GM18951 (cell line): ENCODE measurements at regions not wholly inside any gene's neighbourhood (a gene's known extent, or its start where the extent isn't known, plus 50 kb on each side); places are given as distances from the start of the nearest gene placed in this dataset.

Source experiments
- POLR2A ChIP-seq: IDR thresholded peaks from 4 replicates; pipeline ENCODE4 v1.6.1; 2011; ENCODE audit warnings: mild to moderate bottlenecking; ENCODE audit not compliant: insufficient read length, insufficient read depth; ENCODE audit errors: extremely low read depth
- in situ Hi-C: fragments of 300-500 bp; cut with MboI; formaldehyde crosslinking; loops from one replicate; pipeline ENCODE4 v1.12.0; 2022; ENCODE audit warnings: low sequenced_read_pairs, mixed read lengths, inconsistent platforms; ENCODE audit not compliant: unreplicated experiment

DNA sequence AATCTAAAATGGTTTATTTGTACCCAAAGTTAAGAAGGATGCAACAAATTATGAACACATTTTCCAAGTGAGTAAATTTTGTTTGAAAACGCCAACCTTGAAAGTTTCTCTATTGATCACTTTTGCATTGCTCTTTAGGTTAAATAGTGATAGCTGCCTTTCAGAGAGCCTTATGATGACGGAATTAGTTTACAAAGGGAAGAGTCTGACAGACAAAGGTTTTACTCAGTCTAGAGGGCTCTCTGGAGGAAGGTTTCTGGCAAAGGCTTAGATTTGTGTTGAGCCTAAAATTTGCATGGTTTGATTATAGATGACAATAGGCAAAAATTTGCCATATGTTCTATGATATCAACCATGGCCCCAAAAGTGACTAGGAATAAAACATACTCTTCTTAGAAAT, 95.9 kb upstream of the RUNX1 start:
- no peak for TF ChIP-seq POLR2A
- in situ Hi-C loops, result no loop called here

DNA sequence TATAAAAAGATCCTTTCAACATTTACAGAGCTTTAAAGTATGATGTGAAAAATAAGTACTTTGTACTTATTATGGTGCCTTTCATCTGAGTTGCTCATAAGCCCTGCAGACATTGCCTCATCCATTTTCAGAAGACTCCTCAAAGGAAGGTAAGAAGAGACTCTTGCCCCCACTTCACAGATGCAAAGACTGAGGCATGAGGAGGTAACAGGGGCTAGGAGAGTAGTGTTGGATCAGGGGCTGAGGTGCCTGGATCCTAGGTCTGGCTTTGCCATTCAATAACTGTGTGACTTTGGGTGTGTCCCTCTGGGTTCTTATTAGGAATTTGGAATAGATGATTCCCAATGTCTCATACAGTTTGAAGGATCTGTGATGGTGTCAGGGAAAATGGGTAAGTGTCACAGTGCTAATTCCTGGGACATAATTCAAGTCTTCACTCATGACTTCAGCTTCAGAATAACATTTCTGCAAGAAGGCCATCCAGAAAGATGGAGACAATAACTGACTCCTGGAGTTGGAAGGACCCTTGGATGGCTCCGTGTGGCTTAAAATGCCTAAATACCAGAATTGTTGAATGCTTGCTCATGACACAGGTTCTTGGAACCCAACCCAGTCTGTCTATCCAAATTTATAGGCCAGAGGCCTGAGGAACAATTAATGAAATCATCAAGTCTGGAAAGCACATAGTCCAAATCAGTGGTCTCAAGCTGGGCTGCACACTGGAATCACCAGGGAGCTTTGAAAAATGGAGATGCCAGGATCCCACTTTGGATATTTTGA, 93.1 kb upstream of the RUNX1 start:
- TF ChIP-seq POLR2A, result no peak
- in situ Hi-C loops, result no loop called here

DNA sequence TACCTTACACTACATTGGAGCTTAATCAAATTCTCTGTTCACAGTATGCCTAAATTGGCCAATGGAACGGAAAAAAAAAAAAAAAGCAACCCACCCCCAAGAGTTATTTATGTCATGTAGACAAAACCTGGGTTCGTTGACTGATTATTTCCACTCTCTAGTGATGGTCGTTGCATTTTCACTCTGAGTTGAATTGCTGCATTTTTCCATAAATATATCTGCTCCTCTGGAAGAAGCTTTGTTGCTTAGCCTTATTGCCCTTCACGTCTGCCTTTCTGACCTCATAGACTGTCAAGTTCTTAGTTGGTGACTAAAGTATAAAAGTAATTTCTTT, 90.2 kb upstream of the RUNX1 start:
- in situ Hi-C loops, result no loop called here
- no peak for TF ChIP-seq POLR2A

DNA sequence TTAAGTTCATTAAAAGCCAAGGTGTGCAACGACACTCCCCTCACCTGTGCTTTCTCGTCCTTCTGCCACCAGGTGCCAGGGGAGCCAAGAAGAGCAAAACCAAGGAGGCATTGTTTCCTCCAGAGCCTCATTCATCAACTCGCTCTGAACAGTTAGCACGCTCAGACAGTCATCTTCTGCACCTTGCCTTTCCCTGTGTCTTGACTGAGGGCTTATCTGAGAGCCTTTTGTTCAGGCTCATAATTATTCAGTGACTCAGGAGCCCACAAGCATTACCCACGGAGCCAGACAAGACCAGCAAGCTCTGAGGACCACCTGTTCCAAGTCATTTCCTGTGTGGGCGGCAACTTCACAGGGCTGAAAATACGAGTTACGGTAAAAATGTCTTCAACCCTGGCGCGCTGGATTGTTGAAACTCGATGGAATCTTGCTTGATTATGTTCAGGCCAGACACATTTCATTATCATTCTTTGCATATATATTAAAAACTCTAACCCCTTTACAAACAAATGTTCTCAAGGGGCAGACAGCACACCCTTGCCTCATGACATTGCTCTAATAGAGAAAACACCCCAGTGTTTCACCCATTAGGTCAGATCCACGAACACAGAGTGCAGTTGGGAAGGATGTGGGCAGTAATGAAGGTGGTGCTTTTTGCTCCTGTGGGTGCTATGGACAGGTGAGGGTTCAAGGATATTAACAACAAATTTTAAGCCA, 89.7 kb upstream of the RUNX1 start:
- no peak for TF ChIP-seq POLR2A
- in situ Hi-C loops, result no loop called here

DNA sequence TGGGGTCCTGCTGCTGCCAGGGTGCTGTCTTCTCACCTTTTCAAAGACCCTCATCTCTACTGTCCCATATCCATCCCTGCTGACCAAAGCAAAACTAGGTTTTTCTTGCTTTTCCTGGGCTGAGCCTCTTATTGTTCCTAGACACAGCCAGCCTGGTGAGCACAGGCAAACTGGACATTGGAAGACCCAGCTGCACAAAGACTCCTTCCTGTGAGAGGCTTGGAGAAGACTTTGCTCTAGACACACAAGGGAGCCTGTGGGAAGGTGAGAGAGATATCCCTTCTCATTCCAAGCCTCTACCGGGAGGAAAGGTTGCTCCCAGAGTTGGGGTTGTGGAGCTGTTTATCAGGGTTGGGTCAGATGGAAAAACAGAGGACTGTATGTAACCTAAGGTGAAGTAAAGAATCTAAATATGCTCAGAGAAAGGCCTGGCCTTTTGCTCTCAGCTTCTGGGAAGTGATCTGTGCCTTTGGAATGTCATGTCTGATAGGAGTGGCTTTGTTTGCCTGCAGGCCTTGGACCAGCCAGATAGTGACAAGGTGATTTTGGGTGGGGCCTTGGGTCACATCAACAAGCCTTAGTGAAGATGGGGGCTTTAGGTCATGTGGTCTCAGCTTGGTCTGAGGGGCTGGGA, 87.6 kb upstream of the RUNX1 start:
- no peak for TF ChIP-seq POLR2A
- in situ Hi-C loops, result no loop called here

DNA sequence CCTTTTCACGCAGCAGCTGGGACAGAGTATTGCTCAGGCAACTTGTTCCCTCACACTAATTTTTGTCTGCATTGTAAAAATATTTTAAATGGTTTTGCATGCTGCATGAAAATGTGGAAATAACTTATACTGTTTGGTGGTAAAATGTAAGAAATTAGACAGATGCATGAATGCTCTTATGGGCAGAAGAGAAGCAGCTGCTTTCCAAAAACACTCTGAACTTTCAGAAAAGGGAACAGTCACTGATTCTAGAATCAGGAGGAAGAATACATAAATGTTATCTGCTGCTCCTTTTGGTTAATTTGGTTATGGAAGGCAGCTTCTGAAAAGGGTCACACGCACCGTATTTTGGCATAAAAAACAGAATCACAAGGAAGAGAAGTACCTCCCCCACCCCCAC, 87.0 kb upstream of the RUNX1 start:
- TF ChIP-seq POLR2A, result no peak

DNA sequence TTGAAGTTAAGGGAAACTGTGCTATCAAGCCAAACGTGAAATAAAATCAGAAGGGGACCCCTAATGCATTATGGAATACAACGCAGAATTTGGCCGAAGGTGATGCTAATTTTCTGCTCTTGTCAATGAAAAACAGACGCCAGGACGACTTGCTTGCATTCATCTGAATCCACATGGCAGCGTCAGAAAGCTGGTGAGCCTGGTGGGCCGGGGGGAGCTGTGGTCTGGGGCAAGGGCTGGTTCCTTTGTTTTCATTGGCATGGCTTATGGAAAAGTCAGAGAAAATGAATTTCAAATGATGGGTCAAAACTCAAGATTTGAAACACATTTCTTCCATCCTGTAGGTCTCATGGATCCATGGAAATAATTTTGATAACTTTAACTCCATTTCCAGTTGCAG, 86.4 kb upstream of the RUNX1 start:
- no peak for TF ChIP-seq POLR2A
- in situ Hi-C loops, result no loop called here

More for the DNA sequence above, 87.0 kb upstream of the RUNX1 start:
- in situ Hi-C loops, result no loop called here

DNA sequence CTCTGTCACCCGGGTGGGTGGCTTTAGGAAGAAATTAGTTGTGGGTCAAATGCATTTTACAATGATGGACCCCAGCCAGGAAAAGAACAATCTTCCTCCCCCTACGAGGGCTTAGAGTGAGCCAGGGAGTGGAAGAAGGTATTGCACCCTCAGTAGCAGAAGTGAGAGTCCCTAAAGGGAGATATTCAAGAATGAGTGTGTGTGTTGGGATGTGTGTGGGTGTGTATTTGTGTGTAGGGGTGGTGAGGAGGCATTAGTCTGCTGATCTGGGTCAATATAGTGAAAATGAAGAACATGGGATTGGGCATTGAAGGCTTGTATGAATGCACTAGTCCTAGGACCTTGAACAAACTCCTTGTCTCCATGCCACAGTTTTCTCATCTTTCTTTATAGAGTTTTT, 85.2 kb upstream of the RUNX1 start:
- no peak for TF ChIP-seq POLR2A
- in situ Hi-C loops, result no loop called here

DNA sequence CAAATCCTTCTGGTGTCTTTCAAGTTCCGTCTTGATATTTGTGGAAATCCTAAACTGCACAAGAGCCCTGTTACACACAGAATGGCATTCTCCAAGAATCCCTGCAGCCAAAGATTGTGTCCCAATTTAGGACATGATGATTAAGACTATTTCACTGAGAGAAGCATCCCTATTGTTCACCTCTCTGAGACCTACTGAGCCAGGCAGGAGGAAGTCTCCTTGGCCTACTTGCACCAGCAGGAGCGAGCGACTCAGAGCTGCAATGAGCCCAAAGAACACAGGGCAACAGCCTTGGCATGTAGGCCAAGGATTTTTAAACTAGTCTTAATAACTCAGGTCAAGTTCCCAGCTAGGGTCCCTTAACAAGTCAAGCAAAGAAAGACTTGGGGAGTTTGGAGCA, 79.4 kb upstream of the RUNX1 start:
- TF ChIP-seq POLR2A, result no peak
- in situ Hi-C loops, result no loop called here

DNA sequence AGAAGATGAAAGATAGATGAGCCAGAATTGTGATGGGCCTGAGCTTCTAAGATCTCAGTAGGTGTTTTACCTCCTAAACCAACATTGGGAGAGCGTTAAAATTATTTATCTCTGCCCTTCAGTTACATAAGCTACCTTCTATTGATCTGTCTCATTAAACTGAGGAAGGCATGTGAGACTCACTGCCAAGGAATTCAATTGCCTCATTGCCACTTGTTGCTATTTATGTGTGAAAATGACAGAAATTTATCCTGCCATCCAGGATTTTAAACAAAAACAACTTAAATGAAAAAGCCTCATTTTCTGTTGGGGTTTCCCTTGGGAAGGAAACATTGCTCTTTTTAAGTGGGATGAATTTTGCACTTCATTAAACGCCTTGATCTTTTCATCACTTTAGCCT, 78.7 kb upstream of the RUNX1 start:
- in situ Hi-C loops, result no loop called here
- no peak for TF ChIP-seq POLR2A

DNA sequence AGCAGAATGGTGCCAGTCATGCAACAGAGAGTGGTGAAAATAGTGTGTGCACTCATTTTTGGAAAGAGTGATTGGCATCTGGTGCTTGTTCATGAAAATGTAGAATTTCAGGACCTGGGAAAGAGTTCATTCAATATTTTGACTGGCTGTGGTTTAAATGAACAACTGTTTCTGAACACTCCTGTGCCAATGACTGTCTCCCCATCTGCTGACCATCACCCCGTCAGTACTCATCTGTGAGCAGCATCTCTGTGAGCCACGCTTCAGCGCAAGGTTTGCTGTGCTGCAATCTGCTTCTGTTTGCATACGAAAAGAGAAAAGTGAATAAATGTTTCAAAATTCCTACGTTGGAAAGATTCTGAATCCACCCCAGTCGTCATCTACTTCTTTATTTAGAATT, 77.9 kb upstream of the RUNX1 start:
- in situ Hi-C loops, result no loop called here
- no peak for TF ChIP-seq POLR2A

DNA sequence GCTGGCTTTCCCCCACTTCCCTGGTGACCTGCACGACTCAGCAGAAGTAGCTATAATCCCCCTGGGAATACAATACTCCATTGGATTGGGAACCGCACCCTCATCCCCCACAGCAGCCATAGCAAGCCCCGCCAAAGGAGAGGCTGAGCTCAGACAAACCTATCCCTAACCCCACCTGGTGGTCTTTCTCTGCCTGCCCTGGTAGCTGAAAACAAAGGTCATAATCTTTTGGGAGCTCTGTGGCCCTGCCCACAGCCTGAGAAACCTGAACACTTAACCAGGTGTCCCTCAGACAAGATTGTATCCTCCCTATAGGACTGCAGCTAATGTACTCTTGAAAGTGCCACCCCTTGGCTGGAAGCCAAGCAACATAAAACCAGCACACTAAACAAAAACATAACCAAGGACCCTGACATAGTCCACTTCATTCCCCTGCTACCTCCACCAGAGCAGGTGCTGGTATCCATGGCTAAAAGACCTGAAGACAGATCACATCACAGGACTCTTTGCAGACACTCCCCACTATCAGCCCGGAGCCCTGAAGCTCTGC, 71.6 kb upstream of the RUNX1 start:
- no peak for TF ChIP-seq POLR2A
- in situ Hi-C loops, result no loop called here

DNA sequence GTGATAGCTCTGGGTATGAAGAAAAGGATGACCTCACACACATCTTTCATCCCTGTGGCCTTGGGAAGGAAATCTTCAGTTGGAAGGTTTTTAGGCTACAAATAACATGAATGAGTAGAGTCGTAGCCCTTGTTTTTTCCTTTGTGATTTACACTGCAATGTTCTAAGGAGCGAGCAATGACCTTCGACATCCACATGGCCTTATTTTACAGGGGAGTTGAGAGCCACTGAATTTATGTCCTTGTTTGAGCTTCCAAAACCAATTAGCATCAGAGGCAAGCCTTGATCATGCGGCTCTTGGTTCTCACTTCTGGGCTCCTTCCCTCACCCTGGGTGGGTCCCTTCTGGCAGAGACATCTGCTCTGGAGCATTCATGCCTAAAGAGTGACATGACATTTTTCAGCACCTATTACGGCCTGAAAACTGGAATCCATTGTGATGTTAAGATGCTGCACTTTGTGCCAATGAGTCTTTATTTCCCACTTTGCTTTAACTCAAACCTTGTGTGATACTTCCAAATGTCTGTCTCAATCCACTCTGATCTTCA, 70.5 kb upstream of the RUNX1 start:
- in situ Hi-C loops, result no loop called here
- no peak for TF ChIP-seq POLR2A
